ENCODE measurements at regions not wholly inside any gene's neighbourhood (a gene's known extent, or its start where the extent isn't known, plus 50 kb on each side); places are given as distances from the start of the nearest gene placed in this dataset.

- TF ChIP-seq CEBPB (IDR thresholded peaks at IDR 0.05), result no peak
- TF ChIP-seq TAF1 (IDR thresholded peaks at IDR 0.05; ENCODE audit: low read depth), result no peak
- no peak for TF ChIP-seq TCF12 (IDR thresholded peaks at IDR 0.05; ENCODE audit: low read depth)
- TF ChIP-seq YY1 (IDR thresholded peaks at IDR 0.05; ENCODE audit: low read depth), result no peak
- TF ChIP-seq EP300 (IDR thresholded peaks at IDR 0.05; ENCODE audit: borderline replicate concordance), result no peak
- no peak for TF ChIP-seq TEAD4 (IDR thresholded peaks at IDR 0.05)
- TF ChIP-seq CREB1 (IDR thresholded peaks at IDR 0.05; ENCODE audit: low read depth), result no peak
- TF ChIP-seq, protein P1, sequence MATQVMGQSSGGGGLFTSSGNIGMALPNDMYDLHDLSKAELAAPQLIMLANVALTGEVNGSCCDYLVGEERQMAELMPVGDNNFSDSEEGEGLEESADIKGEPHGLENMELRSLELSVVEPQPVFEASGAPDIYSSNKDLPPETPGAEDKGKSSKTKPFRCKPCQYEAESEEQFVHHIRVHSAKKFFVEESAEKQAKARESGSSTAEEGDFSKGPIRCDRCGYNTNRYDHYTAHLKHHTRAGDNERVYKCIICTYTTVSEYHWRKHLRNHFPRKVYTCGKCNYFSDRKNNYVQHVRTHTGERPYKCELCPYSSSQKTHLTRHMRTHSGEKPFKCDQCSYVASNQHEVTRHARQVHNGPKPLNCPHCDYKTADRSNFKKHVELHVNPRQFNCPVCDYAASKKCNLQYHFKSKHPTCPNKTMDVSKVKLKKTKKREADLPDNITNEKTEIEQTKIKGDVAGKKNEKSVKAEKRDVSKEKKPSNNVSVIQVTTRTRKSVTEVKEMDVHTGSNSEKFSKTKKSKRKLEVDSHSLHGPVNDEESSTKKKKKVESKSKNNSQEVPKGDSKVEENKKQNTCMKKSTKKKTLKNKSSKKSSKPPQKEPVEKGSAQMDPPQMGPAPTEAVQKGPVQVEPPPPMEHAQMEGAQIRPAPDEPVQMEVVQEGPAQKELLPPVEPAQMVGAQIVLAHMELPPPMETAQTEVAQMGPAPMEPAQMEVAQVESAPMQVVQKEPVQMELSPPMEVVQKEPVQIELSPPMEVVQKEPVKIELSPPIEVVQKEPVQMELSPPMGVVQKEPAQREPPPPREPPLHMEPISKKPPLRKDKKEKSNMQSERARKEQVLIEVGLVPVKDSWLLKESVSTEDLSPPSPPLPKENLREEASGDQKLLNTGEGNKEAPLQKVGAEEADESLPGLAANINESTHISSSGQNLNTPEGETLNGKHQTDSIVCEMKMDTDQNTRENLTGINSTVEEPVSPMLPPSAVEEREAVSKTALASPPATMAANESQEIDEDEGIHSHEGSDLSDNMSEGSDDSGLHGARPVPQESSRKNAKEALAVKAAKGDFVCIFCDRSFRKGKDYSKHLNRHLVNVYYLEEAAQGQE (IDR thresholded peaks at IDR 0.05; ENCODE audit: low read depth), result no peak
- TF ChIP-seq EGR1 (IDR thresholded peaks at IDR 0.05), result no peak
- TF ChIP-seq ZBTB7A (IDR thresholded peaks at IDR 0.05; ENCODE audit: low read depth), result no peak
Measured at GRCh38 chr6:74284284-74284683, 588.3 kb downstream of the CD109 start.

Data from Ishikawa (cell line).